GM18907 (cell line): ENCODE measurements at regions not wholly inside any gene's neighbourhood (a gene's known extent, or its start where the extent isn't known, plus 50 kb on each side); places are given as distances from the start of the nearest gene placed in this dataset.
"Not testable (repeated sequence)": the region's sequence is repeated elsewhere in the genome, so short reads cannot be mapped to it uniquely, and the experiment has no call there.

Source experiments
- ATAC-seq: cut with Tn5 transposase; IDR thresholded peaks from one replicate; pipeline ENCODE4 v1.9.1; 2021; ENCODE audit warnings: mild to moderate bottlenecking, moderate library complexity; ENCODE audit not compliant: unreplicated experiment

DNA sequence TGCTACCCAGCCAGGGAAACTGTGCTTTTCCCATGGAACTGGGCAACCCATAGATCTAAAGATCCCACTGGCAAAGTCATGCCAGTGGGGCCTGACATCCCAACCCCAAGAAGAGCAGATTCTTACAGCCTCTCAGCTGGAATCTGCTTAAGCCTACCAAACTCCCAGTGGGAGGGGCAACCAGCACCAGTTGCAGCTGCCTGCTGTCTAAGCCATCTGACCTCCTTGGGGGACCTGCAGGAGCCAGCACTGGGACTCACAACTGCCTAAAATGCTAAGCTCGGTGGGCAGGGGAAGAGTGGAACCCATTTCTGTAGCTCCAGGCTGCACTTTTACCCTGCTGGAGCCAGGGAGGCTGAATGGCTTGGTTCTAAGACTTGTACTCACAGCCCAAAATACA is 770.7 kb upstream of the SLC8A1 start:
- no peak for ATAC-seq

DNA sequence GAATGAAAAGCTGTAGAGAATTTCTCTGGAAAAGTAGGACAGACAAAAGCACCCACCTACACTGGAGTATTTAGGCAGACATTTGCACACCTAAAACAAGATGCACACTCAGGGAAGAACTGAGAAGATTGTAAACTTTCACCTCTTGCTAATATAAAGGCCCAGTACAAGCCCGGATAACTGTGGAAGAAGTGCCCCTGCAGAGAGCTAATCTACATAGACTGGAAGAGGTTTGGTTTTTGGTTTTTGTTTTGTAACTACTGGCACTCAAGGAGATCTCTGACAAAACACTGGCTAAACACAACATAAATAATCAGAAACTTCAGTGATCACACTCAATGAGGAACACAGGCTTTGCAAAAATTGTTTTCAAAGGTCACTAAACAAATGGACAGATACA is 782.2 kb upstream of the SLC8A1 start:
- no peak for ATAC-seq

DNA sequence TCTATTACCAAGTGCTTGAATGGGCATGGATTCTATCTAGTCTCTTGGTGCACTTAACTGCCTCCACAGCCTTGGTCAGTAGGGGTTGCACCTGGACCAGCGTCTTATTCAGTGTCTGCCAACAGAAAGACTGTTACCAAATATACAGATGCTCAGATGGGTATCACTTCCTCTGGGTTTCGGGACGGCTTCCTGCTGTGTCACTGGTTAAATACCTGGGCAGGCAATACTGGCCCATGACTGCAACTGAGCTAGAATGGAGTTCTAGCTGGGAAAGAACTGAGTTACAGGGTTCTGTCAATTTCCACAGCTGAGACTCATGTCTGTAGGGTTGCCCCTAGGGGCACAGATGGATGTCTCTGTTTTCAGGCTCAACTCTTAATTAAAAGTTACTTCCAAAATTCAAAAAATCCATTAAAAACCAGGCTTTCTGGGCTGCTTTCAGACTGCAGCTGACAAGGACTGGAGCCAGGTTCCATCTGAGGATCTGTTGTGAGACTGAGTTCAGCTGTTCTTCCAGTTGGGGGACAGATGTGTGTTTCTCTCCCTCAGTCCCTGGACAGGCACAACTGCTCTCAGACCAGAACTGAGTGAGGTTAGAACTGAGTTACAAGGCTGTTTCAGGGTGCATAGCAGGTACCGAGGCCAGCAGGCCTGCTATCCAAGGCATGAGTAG is 789.6 kb upstream of the SLC8A1 start:
- peak; percentile 74 for ATAC-seq

DNA sequence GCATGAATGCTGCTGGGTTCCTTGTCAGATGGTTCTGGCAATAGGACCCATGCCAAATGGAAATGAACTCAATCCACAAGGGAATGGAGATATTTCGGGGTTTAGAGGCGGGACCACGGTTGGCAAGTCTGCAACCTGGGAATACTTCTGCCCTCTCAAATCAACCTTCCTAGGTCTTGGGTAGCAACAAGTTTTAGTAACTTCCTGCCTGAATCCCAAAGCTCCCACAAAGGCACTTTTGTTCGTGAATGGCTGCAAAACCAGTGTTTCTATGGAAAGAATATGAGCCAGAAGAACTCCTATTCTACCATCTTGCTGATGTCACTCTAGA is 790.1 kb upstream of the SLC8A1 start:
- ATAC-seq: no peak

DNA sequence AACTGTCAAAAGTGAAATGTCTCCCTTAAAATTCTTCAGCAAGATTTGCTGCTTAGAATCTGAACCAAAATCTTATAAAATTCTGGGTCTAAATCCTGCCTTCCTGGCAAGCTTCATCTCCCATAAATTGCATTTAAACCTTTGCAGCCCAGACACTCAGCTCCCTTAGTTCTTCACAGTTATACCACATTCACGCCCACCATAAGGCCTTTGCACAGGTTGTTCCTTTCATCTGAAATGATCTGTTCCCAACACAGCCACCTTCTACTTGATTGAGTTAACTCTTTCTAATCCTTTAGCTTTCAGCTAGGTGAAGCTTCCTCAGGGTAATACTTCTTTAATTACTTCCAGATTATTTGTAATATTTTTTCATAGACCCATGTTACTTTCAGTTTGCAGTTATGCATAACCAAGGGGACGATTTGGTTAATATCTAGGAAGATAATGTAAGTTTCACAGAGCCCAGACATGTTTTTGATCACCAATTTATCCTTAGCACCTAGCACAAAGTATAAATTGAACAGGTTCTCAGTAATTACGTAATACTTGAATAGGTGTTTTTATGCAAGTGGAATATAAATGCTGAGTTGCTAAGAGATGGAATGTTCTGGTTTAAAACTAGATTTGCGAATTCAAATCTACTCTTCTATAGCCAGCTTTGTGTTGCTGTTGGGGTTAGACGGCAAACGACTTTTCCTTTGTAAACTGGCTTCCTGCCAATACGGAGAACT is 779.7 kb upstream of the PKDCC start:
- no peak for ATAC-seq

DNA sequence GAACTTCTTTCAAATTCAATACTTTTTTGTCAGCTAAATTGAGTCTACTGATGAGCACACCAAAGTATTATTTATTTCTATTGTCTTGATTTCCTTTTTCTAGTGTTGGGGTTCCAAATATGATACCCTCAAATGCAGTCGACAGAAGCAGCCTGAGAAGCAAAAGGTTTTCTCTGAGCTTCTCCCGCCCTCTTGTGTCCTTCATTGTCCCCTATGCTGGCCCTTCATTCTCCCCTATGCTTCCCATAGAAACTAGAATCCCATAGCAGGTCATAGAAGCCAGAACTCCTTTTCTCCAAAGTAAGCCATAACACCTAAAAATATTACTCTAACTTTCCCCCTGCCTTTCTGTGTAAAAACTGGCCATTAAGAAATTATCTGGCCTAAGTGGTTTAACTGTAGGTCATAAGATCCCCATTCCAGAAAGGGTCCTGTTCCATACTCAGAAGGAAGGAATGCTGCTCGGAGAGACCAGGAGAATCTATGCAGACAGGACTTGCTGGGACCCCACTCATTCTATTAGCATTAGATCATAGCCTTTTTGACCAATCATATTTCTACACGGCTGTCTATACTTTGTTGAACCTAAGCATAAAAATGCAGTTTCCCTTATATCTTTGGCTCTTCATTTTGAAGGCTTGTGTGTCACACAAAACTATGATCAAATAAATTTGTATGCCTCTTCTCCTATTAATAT is 764.6 kb upstream of the PKDCC start:
- ATAC-seq: no peak

DNA sequence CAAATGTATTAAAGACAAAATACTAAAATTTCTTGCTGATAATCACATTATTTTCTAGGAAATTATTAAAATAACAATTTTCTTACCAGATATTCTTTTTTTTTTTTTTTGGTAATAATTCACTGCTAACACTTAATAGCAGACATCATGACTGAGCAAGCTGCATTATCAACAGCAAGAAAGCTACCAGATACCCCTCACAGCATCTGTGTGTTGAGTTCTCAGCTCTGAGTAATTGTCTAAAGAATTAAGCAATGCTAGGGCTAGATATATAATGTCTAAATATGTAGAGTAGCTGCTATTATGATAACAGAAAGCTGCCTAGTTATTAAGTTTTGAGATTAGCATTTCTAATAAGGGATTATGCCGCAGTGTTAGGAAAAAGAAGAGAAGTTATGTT is 754.3 kb upstream of the PKDCC start:
- no peak for ATAC-seq

DNA sequence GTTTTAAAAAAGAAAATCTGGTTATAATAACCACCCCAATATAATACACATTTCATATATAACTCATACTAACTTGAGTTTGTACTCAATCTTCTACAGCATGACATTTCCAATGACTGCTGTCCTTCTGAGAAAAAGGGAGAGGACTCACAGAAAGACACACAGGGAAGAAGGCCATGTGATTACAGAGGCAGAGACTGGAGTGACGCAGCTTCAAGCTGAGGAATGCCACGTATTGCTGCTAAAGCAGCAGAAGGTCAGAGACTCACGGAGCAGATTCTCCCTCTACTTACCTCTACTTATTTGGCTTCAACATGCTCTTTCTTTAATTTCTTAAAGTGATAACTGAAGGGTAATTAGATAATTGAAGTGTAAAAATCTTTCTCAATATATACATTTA is 753.5 kb upstream of the PKDCC start:
- no peak for ATAC-seq

DNA sequence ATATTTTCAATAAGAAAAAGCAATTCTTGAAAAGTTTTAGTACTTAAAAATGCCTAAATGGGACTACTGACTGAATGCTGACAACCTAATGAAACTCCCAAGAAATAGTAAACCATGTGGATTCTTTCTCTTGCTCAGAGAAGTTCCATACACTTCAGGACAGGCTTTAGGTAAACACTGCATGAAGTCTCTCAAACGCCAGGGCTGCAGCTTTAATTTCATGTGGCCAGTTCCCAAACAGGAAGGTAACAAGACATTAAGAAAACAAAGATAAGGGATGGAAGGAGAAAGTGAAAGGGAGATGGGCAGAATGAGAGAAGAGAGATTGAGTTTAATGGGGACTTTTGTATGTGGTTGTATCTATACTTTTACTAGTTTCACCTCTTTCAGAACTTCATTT is 734.7 kb upstream of the PKDCC start:
- no peak for ATAC-seq

DNA sequence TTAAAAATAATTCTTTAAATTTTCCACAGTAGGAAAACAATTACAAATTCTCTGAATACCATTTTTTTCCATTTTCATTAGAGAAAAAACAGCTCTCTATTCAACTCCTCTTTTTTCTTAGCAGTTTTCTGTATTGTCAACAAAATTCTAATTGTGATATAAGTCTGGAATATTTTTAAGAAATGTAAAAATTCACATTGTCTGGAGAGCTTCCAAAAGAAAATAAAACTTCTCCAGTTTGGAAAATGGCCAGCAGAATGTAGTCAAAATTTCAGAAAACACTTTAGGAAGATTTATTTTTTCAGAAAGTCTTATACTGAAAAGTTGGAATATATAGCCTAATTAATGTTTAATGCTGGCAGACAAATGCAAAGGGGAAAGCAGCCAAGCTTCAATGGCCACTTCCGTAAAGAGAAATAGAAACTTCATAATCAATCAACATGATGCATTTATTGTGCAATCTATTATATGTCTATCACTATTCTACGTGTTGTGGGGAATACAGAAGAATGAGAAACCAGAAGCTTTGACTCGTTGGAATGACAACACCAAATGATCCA is 733.2 kb upstream of the PKDCC start:
- ATAC-seq: no peak

DNA sequence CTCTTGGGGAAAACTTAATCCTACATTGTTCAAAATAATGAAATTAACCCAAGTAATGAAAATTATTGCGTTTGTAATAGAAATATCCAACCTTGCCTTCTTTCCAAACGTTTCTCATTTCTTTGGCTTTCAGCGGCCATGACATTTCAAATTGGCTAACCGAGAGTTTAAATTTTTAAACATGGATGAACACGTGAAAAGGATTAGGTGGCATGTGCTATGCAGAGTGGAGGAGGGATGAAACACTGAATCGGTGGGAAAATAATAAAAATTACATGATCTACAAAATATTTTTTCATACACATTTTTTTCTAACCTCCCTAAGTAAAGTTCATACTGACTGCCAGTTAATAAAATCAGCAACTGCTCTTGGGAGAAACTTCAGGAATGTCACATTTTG is 728.4 kb upstream of the PKDCC start:
- ATAC-seq: no peak

DNA sequence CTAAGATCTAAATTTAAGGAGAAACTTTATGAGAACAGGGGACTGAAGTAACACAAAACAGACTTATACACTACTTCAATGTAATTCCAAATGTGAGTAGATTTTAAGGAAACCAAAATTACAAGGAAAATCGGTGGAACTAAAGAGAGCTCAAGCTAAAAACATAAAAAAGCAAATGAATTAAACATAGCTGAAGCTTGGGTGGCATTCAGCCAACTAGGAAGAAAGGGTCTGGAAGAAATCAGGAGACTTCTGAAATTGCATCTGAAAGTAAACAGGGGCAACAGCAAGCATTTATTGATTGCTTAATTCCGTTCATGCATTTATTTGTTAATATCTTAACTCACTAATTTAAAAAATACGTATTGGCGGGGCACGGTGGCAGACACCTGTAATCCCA is 727.3 kb upstream of the PKDCC start:
- ATAC-seq: no peak

DNA sequence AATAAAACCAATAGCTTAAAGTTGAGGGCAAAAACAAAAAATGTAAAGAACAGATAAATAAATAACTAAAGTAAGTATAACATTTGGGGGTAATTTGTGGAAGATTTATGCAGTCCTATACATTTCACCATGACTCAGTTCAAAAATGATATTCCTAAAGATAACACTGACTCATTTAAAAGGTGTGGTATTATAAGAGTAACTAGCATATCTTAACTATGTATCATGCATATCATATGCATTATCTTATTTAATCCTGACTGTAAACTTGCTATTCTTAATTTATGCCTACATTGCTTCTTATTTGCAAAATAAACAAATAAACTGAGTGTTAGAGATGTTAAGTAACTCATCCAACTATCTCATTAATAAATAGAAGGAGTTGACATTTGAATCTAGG is 726.5 kb upstream of the PKDCC start:
- no peak for ATAC-seq

DNA sequence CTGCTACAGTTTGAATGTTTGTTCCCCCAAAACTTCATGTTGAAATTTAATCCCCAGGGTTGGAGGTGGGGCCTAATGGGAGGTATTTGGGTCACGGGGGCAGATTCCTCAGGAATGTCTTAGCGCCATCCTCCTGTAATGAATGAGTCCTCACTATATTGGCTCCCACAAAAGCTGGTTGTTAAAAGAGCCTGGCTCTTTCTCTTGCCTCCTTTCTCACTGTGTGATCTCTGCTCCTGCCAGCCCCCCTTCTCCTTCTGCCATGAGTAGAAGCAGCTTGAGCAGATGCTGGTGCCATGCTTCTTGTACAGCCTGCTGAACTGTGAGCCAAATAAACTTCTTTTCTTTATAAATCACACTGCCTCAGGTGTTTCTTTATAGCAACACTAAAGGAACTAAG is 721.0 kb upstream of the PKDCC start:
- ATAC-seq: no peak

DNA sequence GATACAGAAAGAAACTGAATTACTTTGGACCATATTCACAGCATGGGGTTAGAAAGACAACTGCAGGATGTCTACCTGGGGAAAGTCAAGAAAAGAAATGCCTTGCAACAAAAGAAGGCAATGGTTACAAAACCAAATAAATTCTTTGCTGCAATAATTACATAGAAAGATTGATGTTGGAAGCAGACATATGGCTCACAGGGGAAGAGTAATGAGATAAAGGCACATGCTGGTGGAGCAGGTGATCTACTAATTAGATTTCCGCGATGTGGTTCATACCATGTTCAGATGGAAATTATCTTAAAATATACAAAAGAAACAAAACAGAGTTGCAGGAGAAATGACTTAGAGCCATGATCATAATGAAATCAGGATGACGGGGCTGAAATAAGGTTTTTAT is 718.8 kb upstream of the PKDCC start:
- no peak for ATAC-seq

DNA sequence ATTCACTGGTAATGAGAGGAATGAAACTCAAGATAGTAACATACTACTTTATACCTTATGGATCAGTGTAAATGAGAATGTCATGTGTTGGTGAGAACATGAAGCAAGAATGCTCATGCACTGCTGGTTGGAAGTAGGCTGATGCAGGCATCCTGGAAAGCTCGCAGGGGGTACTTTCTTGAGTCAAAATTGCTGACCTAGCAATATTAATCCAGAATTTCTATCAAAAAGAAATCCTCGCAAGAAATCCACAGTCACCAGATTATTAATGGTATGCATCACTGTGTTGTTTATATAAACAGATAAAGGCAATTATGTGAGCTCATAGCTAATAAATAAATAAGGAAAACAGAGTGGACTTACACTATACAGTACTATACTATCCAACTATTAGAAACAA is 713.7 kb upstream of the PKDCC start:
- ATAC-seq: no peak

DNA sequence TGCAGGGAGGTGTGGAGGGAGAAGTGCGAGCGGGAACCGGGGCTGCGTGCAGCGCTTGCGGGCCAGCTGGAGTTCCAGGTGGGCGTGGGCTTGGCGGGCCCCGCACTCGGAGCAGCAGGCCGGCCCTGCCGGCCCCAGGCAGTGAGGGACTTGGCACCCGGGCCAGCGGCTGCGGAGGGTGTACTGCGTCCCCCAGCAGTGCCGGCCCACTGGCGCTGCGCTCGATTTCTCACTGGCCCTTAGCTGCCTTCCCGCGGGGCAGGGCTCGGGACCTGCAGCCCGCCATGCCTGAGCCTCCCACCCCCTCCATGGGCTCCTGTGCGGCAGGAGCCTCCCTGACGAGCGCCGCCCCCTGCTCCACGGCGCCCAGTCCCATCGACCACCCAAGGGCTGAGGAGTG is 712.2 kb upstream of the PKDCC start:
- ATAC-seq: not testable (repeated sequence)

DNA sequence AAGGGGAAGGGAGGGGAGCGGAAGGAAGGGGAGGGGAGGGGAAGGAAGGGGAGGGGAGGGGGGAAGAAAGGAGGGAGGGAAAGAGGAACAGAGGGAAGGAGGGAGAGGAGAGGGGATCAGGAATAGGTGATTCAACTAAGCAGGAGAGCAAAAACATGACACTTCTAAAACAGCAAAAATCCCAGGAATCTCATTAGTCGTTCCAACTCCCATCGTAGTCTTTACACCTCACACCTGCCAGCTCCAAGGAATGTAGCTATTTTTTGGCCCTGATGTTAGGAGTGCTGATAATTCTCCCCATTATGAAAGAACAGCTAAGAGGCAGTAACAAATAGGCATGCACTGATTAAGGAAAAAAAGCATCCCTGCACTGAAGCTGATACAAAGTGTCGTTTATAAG is 709.9 kb upstream of the PKDCC start:
- no peak for ATAC-seq

DNA sequence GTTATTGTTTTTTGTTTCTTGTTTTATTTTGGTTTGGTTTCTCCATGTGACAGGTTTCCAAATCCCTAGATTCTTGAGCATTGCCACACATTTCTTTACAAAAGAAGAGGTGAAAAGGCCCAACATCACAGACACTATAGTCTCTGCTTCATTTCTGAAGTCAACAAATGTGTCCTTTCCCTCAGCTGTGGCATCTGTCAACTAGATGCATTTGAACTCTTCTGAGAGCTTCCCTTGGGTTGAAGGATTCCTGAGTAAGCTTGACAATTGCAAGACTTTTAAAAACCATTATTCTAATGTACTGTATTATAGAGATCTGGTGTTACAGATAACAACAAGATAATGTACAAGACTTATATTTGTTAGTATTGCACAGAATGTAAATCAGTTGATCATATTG is 703.3 kb upstream of the PKDCC start:
- ATAC-seq: no peak

DNA sequence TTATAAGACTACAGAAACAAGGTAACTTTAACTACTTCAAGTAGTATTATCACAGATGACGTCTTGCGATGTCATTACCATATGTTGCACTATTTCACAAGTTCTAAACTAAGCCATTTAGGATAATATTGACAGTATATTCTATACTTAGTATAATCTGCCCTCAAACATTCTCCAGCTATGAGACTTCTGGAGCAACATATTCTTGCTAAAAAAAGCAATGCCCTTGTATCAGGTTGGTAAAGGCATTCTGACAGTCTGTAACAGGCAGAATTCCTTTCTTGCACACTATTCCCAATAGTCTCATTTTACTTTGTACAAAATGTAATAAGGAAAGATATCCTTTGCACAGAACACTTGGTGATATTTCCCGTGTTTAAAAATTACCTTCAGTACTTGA is 694.8 kb upstream of the PKDCC start:
- ATAC-seq: no peak

DNA sequence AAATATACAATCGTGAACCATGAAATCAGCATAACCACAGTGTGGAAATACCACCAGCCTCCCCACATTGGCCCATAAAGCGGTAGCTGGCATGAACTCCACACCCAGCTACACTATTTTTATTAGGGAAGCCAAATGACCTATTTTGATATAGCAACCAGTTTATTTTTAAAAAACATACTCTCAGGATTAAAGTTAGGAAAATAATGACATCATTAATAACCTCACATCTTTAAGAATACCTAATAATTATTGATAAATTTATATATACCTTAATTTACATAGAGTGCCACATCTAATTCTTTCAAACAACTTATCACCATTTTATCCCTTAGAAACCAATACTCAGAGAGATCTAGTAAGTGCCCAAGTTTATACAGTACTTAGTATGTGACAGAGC is 692.0 kb upstream of the PKDCC start:
- no peak for ATAC-seq

DNA sequence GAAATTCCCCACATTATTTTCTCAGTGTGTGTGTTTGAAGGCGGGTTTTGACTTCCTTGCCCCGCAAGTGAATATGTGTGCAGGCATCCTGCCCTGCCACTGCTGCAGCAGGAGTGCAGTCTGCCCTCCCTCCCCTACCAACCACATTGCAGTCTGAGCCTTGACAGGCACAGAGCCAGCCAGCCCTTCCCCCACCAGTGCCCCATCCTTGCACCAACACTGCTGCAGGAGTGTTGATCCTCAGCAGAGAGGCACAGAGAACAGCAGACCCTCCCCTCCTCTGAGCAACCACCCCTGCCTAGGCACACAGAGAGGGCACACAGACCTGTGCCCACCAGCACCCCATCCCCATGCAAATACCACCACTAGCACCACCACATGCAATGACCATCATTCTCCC is 683.0 kb upstream of the PKDCC start:
- ATAC-seq: no peak
